Subcutaneous abdominal adipose tissue (tissue), 5 donors: ENCODE measurements at regions not wholly inside any gene's neighbourhood (a gene's known extent, or its start where the extent isn't known, plus 50 kb on each side); places are given as distances from the start of the nearest gene placed in this dataset.
"Not testable (repeated sequence)": the region's sequence is repeated elsewhere in the genome, so short reads cannot be mapped to it uniquely, and the experiment has no call there.

Experiments used
- H3K27ac ChIP-seq: one replicate; pipeline ENCODE4 v1.7.0; 2013; ENCODE audit warnings: low read depth, mild to moderate bottlenecking, inconsistent platforms, low read length, moderate library complexity
- H3K27me3 ChIP-seq, 5 donors: one replicate each; pipeline ENCODE4 v1.7.0; 2013; ENCODE audit warnings: low read length in 5 of 5, inconsistent platforms in 1 of 5; ENCODE audit not compliant: control insufficient read depth in 5 of 5, insufficient read depth in 4 of 5
- H3K36me3 ChIP-seq, 5 donors: one replicate each; pipeline ENCODE4 v1.7.0; 2013; ENCODE audit warnings: low read length in 5 of 5; ENCODE audit not compliant: control insufficient read depth in 5 of 5, insufficient read depth in 5 of 5
- H3K4me1 ChIP-seq, 5 donors: one replicate each; pipeline ENCODE4 v1.7.0; 2013; ENCODE audit warnings: low read length in 5 of 5, mild to moderate bottlenecking in 3 of 5, moderate library complexity in 1 of 5; ENCODE audit not compliant: control insufficient read depth in 5 of 5, insufficient read depth in 5 of 5
- H3K4me3 ChIP-seq, 5 donors: one replicate each; pipeline ENCODE4 v1.7.0; 2013; ENCODE audit warnings: low read length in 5 of 5, low read depth in 1 of 5
- H3K9ac ChIP-seq, 5 donors: one replicate each; pipeline ENCODE4 v1.7.0; 2013; ENCODE audit warnings: low read length in 5 of 5, mild to moderate bottlenecking in 4 of 5, moderate library complexity in 3 of 5
- H3K9me3 ChIP-seq, 5 donors: one replicate each; pipeline ENCODE4 v1.7.0; 2013; ENCODE audit warnings: low read length in 5 of 5; ENCODE audit not compliant: control insufficient read depth in 5 of 5
- donor health status: healthy.
- donor health status: healthy.
- donor health status: healthy.
- donor health status: healthy.
- donor health status: healthy.

DNA sequence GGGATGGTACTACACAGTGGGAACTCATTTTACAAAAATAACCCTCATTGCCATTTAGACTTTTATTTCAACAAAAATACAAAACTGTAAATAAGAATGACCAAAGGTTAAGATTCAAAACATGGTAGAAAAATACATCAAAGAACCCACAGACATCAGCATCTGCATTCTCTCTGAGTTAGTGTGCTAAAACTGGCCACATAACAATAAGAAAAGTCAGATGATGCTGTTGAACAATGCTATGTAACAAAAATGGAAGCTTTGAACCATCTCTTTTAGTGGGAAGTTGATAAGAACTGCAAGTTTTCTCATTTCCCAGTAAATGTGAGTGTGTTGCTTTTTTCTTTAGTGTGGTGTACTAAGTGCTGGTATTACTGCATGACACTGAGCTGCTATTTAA, 888.4 kb upstream of the EPHA5 start:
- H3K4me3 ChIP-seq: no peak overlapping the region
- no peaks in the 10 kb centered on the region for H3K27me3 ChIP-seq
- H3K27ac ChIP-seq: no peak overlapping the region
- no peaks in the 10 kb centered on the region for H3K36me3 ChIP-seq
- H3K9ac ChIP-seq: no peak overlapping the region
- no peaks in the 10 kb centered on the region for H3K4me1 ChIP-seq
- H3K9me3 ChIP-seq: no peaks in the 10 kb centered on the region

DNA sequence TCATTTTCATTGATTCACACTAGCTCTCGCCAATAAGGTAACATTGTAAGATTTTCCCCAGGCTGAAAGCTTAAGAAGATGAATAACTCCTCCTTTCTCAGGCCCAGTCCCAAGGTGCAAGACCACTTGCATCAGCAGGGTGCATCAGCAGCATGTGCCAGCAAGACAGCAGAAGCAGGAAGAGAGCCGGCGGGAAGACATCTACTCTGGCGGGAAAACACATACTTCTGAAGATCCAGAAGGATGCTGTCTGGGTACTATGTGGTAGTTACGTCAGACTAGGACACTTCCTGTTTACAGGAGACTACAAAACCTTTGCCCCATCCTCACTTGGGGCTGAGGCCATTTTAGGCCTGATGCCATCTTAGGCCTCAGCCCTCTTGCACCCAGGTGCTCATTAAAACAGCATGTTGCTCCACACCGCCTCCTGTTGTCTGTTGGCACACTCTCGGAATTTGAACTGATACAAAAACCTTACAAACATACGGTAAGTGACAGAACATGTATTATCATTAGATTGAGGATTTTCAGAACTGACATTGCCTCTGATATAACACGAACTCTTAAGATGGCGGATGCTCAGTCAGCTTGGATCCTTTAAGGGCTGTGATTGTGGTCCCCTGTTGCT, 886.5 kb upstream of the EPHA5 start:
- no peaks in the 10 kb centered on the region for H3K4me1 ChIP-seq
- H3K27me3 ChIP-seq: no peaks in the 10 kb centered on the region
- no peak overlapping the region for H3K9ac ChIP-seq
- no peak overlapping the region for H3K27ac ChIP-seq
- no peak overlapping the region for H3K4me3 ChIP-seq
- no peaks in the 10 kb centered on the region for H3K36me3 ChIP-seq
- H3K9me3 ChIP-seq: peaks cover 0 to 7% (median 3%) of the 10 kb centered on the region in 5 donors

DNA sequence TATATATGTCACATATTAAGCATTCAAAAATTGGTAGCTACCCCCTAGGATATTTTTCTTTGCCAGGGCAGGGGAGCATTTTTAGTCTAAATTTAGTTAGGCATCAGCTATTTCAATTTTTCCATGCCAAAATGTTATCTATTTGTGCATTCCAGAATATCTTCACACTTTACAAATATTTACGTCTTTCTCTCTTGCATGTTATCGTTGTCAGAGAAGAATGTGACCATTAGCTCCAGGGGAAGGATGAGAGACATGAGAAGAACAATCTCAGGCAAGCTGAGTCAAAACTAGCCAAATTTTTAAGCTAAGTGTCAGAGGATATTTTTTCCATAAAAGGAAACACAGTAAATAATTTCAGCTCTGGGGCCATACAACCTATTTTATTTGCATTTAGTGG, 885.0 kb upstream of the EPHA5 start:
- Histone ChIP-seq H3K4me1 (no peaks in the 10 kb centered on the region), H3K36me3 (no peaks in the 10 kb centered on the region), H3K9ac (no peak overlapping the region), H3K4me3 (no peak overlapping the region), H3K9me3 (peaks cover 0 to 8% (median 4%) of the 10 kb centered on the region in 5 donors), H3K27me3 (no peaks in the 10 kb centered on the region), H3K27ac (no peak overlapping the region)

DNA sequence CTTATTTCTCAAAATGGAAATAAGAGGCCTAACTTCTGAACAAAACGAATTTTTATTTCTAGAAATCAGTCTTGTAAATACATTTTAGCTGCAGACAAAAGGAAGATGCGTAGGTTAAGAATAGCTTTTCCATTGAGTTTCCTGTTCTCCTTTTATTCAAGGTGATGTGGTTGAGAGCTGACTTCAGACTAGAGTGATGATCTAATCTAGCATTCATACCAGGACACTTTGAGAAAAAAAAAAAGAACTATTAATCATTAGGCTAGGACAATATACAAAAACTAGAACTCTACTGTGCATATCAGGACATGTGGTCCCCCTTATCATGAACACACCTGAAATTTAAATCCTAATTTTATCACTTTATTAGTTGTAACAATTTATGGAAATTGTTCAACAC, 884.5 kb upstream of the EPHA5 start:
- Histone ChIP-seq H3K36me3 (no peaks in the 10 kb centered on the region), H3K27me3 (no peaks in the 10 kb centered on the region), H3K4me1 (no peaks in the 10 kb centered on the region), H3K27ac (no peak overlapping the region), H3K9me3 (peaks cover 0 to 8% (median 4%) of the 10 kb centered on the region in 5 donors), H3K4me3 (no peak overlapping the region), H3K9ac (no peak overlapping the region)

DNA sequence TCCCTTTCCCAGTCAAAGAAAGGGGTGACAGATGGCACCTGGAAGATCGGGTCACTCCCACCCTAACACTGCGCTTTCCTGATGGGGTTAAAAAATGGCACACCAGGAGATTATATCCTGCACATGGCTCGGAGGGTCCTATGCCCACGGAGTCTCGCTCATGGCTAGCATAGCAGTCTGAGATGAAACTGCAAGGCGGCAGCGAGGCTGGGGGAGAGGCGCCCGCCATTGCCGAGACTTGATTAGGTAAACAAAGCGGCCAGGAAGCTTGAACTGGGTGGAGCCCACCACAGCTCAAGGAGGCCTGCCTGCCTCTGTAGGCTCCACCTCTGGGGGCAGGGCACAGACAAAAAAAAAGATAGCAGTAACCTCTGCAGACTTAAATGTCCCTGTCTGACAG, 875.0 kb upstream of the EPHA5 start:
- H3K27me3 ChIP-seq, H3K4me3 ChIP-seq, H3K9me3 ChIP-seq, H3K9ac ChIP-seq, H3K4me1 ChIP-seq, H3K36me3 ChIP-seq, H3K27ac ChIP-seq: not testable (repeated sequence)

DNA sequence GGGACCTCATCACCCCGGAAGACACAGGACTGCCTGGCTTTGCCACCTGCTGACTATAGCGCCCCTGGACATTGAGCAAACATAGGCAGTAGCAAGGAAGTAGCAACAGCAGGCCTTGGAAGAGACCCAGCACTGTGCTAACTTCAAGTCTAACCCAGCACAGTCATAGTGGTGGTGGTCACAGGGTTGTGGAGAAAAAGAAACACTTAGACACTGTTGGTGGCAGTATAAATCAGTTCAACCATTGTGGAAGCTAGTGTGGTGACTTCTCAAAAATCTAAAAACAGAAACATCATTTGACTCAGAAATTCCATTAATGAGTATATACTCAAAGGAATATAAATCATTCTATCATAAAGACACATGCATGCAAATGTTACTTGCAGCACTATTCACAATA, 874.0 kb upstream of the EPHA5 start:
- Histone ChIP-seq H3K4me3 (no peak overlapping the region), H3K36me3 (no peaks in the 10 kb centered on the region), H3K4me1 (no peaks in the 10 kb centered on the region), H3K9me3 (no peaks in the 10 kb centered on the region), H3K27me3 (no peaks in the 10 kb centered on the region), H3K27ac (no peak overlapping the region), H3K9ac (no peak overlapping the region)

DNA sequence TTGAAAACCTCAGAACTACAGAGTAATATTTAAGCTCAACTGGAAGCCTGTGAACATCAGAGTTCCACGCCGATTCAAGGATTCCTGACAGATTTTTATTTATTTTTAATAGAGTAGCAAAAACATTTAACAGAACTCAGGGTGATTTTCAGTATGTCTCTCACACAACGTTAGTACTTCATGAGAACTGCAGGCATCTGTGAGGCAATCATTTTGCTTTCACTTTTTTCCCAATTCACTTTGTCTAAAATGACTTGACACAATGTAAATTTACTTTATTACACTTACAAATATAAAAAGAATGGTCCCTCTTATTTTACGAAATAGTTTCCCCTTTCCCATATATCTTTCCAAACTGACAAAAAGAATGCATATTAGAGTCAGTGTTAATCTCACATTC, 869.5 kb upstream of the EPHA5 start:
- no peaks in the 10 kb centered on the region for H3K36me3 ChIP-seq
- H3K27ac ChIP-seq: no peak overlapping the region
- no peak overlapping the region for H3K9ac ChIP-seq
- no peaks in the 10 kb centered on the region for H3K4me1 ChIP-seq
- H3K27me3 ChIP-seq: no peaks in the 10 kb centered on the region
- no peaks in the 10 kb centered on the region for H3K9me3 ChIP-seq
- peak overlapping the region in 1 of 5 donors; percentile 7 for H3K4me3 ChIP-seq

DNA sequence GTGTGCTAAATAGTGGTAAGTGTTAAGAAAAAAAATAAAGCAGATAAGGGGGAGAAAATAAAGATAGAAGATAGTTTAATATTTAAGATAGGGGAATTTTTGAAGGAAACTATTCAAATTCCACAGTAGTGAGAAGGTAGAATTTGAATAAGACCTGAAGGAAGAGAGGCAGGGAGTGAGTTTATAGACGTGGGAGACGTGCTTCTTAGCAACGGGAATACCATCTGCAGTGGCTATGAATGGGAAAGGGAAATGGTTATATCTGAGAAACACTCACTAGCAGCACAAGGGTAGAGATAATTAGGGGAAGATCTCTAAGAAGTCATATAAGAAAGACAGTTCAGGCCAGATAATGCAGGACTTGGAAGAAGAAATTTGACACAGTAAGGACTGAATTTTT, 854.5 kb upstream of the EPHA5 start:
- Histone ChIP-seq H3K9ac (no peak overlapping the region), H3K36me3 (no peaks in the 10 kb centered on the region), H3K4me3 (no peak overlapping the region), H3K4me1 (no peaks in the 10 kb centered on the region), H3K27me3 (no peaks in the 10 kb centered on the region), H3K9me3 (peaks cover 0 to 4% (median 0%) of the 10 kb centered on the region in 5 donors), H3K27ac (no peak overlapping the region)

DNA sequence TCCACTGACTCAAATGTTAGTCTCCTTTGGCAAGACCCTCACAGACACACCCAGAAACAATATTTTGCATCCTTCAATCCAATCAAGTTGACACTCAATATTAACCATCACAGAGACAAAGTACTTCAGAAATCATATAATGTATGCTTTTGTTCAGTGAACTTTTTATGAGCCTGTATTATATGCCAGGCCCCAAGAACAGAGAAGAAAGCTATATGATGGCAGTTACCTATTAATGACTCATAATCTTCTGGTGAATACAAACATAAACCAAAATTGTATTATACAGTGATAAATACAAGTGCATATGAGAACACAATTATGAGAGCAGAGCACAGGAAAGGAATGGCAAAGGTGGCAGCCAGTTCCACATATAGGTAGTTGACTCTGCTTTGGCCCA, 852.0 kb upstream of the EPHA5 start:
- Histone ChIP-seq H3K27me3 (no peaks in the 10 kb centered on the region), H3K36me3 (no peaks in the 10 kb centered on the region), H3K9me3 (peaks cover 0 to 3% (median 0%) of the 10 kb centered on the region in 5 donors), H3K4me3 (no peak overlapping the region), H3K4me1 (no peaks in the 10 kb centered on the region), H3K27ac (no peak overlapping the region), H3K9ac (no peak overlapping the region)

DNA sequence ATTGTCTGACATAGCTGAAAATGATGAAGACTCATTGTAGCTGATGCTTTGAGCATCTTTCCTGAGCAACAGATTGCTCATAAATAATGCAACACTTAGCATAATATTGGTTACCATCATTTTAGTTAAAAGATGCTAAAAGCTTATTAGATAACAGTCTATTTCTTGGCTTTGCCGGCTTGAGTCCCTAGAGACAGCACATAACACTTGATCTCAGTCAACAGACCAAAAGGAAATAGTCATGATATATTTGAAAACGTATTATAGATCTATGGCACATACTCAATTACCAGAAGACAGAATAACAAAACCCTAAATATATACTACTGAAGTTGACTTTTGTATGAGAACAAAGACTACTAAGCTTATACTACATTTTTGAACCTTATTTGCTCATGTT, 846.7 kb upstream of the EPHA5 start:
- H3K27ac ChIP-seq: no peak overlapping the region
- peaks cover 0 to 6% (median 3%) of the 10 kb centered on the region in 5 donors for H3K9me3 ChIP-seq
- no peaks in the 10 kb centered on the region for H3K36me3 ChIP-seq
- no peak overlapping the region for H3K9ac ChIP-seq
- H3K4me3 ChIP-seq: no peak overlapping the region
- no peaks in the 10 kb centered on the region for H3K27me3 ChIP-seq
- H3K4me1 ChIP-seq: no peaks in the 10 kb centered on the region

DNA sequence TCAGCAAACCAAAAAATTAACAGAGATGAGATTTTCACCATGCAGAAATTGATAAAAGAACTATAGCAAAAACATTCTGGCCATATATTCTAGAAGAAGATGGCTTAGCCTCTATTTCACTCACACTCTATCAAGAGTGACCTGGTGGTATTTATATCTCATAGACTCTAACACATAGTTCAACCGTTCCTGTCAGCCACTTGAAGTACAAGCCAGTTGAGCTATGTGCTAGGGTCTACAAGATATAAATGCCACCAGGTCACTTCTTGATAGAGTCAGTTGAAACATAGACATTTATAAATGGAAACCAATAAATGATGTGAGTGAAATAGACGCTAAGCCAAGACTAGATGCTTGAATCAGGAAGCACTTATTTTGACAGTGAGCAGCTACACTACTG, 836.7 kb upstream of the EPHA5 start:
- Histone ChIP-seq H3K36me3 (no peaks in the 10 kb centered on the region), H3K4me1 (no peaks in the 10 kb centered on the region), H3K27ac (no peak overlapping the region), H3K9me3 (peaks cover 0 to 5% (median 2%) of the 10 kb centered on the region in 5 donors), H3K27me3 (no peaks in the 10 kb centered on the region), H3K9ac (no peak overlapping the region), H3K4me3 (no peak overlapping the region)
